ENCODE measurements at regions not wholly inside any gene's neighbourhood (a gene's known extent, or its start where the extent isn't known, plus 50 kb on each side); places are given as distances from the start of the nearest gene placed in this dataset.

GRCh38 chr13:22074403-22074802, 403.5 kb downstream of the FGF9 start:
- Histone ChIP-seq H3K36me3 (ENCODE audit: control insufficient read depth in 2 of 2, extremely low read depth in 1 of 2, insufficient read depth in 2 of 2, low read length in 2 of 2) (no peaks in the 10 kb centered on the region), H4K20me1 (replicated peaks; ENCODE audit: control insufficient read depth, extremely low read depth, insufficient read depth, low read length) (no peaks in the 10 kb centered on the region), H3K4me3 (replicated peaks in 1 of 3; ENCODE audit: insufficient read depth in 1 of 3, low read depth in 1 of 3, low read length in 3 of 3) (no peak overlapping the region), H3K9me3 (replicated peaks; ENCODE audit: control insufficient read depth, insufficient read depth, low read length) (peaks cover 4% of the 10 kb centered on the region), H3K4me2 (ENCODE audit: insufficient read depth, low read length) (no peak overlapping the region), H3K27ac (ENCODE audit: insufficient read depth, low read depth, low read length) (no peak overlapping the region), H3K9me1 (replicated peaks; ENCODE audit: control insufficient read depth, extremely low read depth, insufficient read depth, low read length) (no peaks in the 10 kb centered on the region), H3K9ac (replicated peaks; ENCODE audit: extremely low read depth, insufficient read depth, low read length) (no peak overlapping the region), H3K79me2 (ENCODE audit: control insufficient read depth, insufficient read depth, low read length) (no peaks in the 10 kb centered on the region), H3K4me1 (ENCODE audit: control insufficient read depth, extremely low read depth, insufficient read depth, low read length) (no peaks in the 10 kb centered on the region), H3K27me3 (ENCODE audit: control insufficient read depth in 2 of 2, insufficient read depth in 2 of 2, low read length in 2 of 2) (no peaks in the 10 kb centered on the region), H2AFZ (ENCODE audit: low read depth, low read length) (no peak overlapping the region)
- FAIRE-seq (no peak), DNase-seq (ENCODE audit: low read depth, low spot score) (no peak)
- POLR2A ChIA-PET, result no interaction called here
- BruUV-seq (replicated peaks), result no TSS peak
- TF ChIP-seq EZH2 (IDR thresholded peaks at IDR 0.05; ENCODE audit: borderline replicate concordance, low read depth, low read length, severe bottlenecking), result no peak
- no peak for TF ChIP-seq POLR2AphosphoS5 (IDR thresholded peaks at IDR 0.05; ENCODE audit: insufficient read depth, low read depth, low read length)
- TF ChIP-seq FOS (IDR thresholded peaks at IDR 0.05; ENCODE audit: borderline replicate concordance, insufficient read depth, low read length), result no peak
- dilution Hi-C loops (cut with MboI; ENCODE audit: extremely low pct_ligation_motif_present, low sequenced_read_pairs), result no loop called here
- intact Hi-C loops (cut with micrococcal nuclease), result no loop called here
- CTCF ChIA-PET, result no interaction called here

- no peak for TF ChIP-seq POLR2AphosphoS5 (IDR thresholded peaks at IDR 0.05; ENCODE audit: insufficient read depth, low read depth, low read length)
- no peak for TF ChIP-seq MAX (IDR thresholded peaks at IDR 0.05; ENCODE audit: insufficient read depth, insufficient read length)
- no peak for TF ChIP-seq CTCF (IDR thresholded peaks at IDR 0.05; ENCODE audit: extremely low read depth in 1 of 2, insufficient read depth in 1 of 2, low read depth in 1 of 2, low read length in 2 of 2)
- TF ChIP-seq POLR2A (IDR thresholded peaks at IDR 0.05; ENCODE audit: low read depth, low read length), result no peak
- TF ChIP-seq FOS (IDR thresholded peaks at IDR 0.05; ENCODE audit: borderline replicate concordance, insufficient read depth, low read length), result no peak
- TF ChIP-seq MYC (IDR thresholded peaks at IDR 0.05; ENCODE audit: low read depth, low read length), result no peak
- TF ChIP-seq EZH2 (IDR thresholded peaks at IDR 0.05; ENCODE audit: borderline replicate concordance, low read depth, low read length, severe bottlenecking), result no peak
- TF ChIP-seq GATA2 (IDR thresholded peaks at IDR 0.05; ENCODE audit: insufficient read depth, insufficient read length, low read depth, low read length), result no peak
- no peak for TF ChIP-seq JUN (IDR thresholded peaks at IDR 0.05; ENCODE audit: borderline replicate concordance, insufficient read depth, insufficient read length, low read depth)
- no peaks in the 10 kb centered on the region for H3K9me1 ChIP-seq (replicated peaks; ENCODE audit: control insufficient read depth, extremely low read depth, insufficient read depth, low read length)
- dilution Hi-C loops (cut with MboI; ENCODE audit: extremely low pct_ligation_motif_present, low sequenced_read_pairs) (no loop called here), intact Hi-C loops (cut with micrococcal nuclease) (no loop called here)
- no peak overlapping the region for H3K4me3 ChIP-seq (replicated peaks in 1 of 3; ENCODE audit: insufficient read depth in 1 of 3, low read depth in 1 of 3, low read length in 3 of 3)
- no peaks in the 10 kb centered on the region for H3K36me3 ChIP-seq (ENCODE audit: control insufficient read depth in 2 of 2, extremely low read depth in 1 of 2, insufficient read depth in 2 of 2, low read length in 2 of 2)
- H3K79me2 ChIP-seq (ENCODE audit: control insufficient read depth, insufficient read depth, low read length), result no peaks in the 10 kb centered on the region
- no peak overlapping the region for H3K27ac ChIP-seq (ENCODE audit: insufficient read depth, low read depth, low read length)
- H4K20me1 ChIP-seq (replicated peaks; ENCODE audit: control insufficient read depth, extremely low read depth, insufficient read depth, low read length), result no peaks in the 10 kb centered on the region
- FAIRE-seq (no peak), DNase-seq (ENCODE audit: low read depth, low spot score) (no peak)
- no peaks in the 10 kb centered on the region for H3K27me3 ChIP-seq (ENCODE audit: control insufficient read depth in 2 of 2, insufficient read depth in 2 of 2, low read length in 2 of 2)
- no peak overlapping the region for H2AFZ ChIP-seq (ENCODE audit: low read depth, low read length)
- BruUV-seq (replicated peaks), result no TSS peak
- H3K9ac ChIP-seq (replicated peaks; ENCODE audit: extremely low read depth, insufficient read depth, low read length), result no peak overlapping the region
- H3K9me3 ChIP-seq (replicated peaks; ENCODE audit: control insufficient read depth, insufficient read depth, low read length), result peaks cover 4% of the 10 kb centered on the region
- H3K4me2 ChIP-seq (ENCODE audit: insufficient read depth, low read length), result no peak overlapping the region
- CTCF ChIA-PET, result no interaction called here
- POLR2A ChIA-PET, result no interaction called here
- no peaks in the 10 kb centered on the region for H3K4me1 ChIP-seq (ENCODE audit: control insufficient read depth, extremely low read depth, insufficient read depth, low read length)
These were observed 405.8 kb downstream of the FGF9 start for GRCh38 chr13:22076658-22077057.

Measured in endothelial cell of umbilical vein (primary cell).